GM23248 (cell line): ENCODE measurements at regions not wholly inside any gene's neighbourhood (a gene's known extent, or its start where the extent isn't known, plus 50 kb on each side); places are given as distances from the start of the nearest gene placed in this dataset.
"Not testable (repeated sequence)": the region's sequence is repeated elsewhere in the genome, so short reads cannot be mapped to it uniquely, and the experiment has no call there.

Source experiments
- EZH2 ChIP-seq: fragments of 200-600 bp; sonication (generic); IDR thresholded peaks from 2 replicates; pipeline ENCODE4 v1.6.1; 2018; ENCODE audit warnings: antibody characterized with exemption, mild to moderate bottlenecking; ENCODE audit not compliant: insufficient read depth, poor library complexity, severe bottlenecking
- EZH2phosphoT487 ChIP-seq: fragments of 200-600 bp; sonication (generic); IDR thresholded peaks from 2 replicates; pipeline ENCODE4 v1.6.1; 2018; ENCODE audit warnings: antibody characterized with exemption, moderate library complexity, mild to moderate bottlenecking, low read depth; ENCODE audit not compliant: insufficient read depth

- not testable (repeated sequence) for TF ChIP-seq EZH2phosphoT487, EZH2
Observed at GRCh38 chr2:126276268-126276667, 379.7 kb upstream of the GYPC start.
